ENCODE measurements at regions not wholly inside any gene's neighbourhood (a gene's known extent, or its start where the extent isn't known, plus 50 kb on each side); places are given as distances from the start of the nearest gene placed in this dataset.

- TF ChIP-seq ATF2 (CRISPR knock-in tag; IDR thresholded peaks at IDR 0.05; ENCODE audit: borderline replicate concordance, low read depth): no peak
- no peak for TF ChIP-seq ATF6 (CRISPR knock-in tag; IDR thresholded peaks at IDR 0.05)
- no peak for TF ChIP-seq SP1 (CRISPR knock-in tag; conservative IDR thresholded peaks at IDR 0.05)
- TF ChIP-seq CTCF (IDR thresholded peaks at IDR 0.05): no peak
- no peak for TF ChIP-seq CREB1 (CRISPR knock-in tag; IDR thresholded peaks at IDR 0.05)
- TF ChIP-seq ZNF232 (CRISPR knock-in tag; IDR thresholded peaks at IDR 0.05): no peak
- TF ChIP-seq TP53 (CRISPR knock-in tag; IDR thresholded peaks at IDR 0.05): no peak
- TF ChIP-seq ZNF263 (CRISPR knock-in tag; IDR thresholded peaks at IDR 0.05; ENCODE audit: low read depth): no peak
- no peak for TF ChIP-seq E2F4 (CRISPR knock-in tag; IDR thresholded peaks at IDR 0.05; ENCODE audit: borderline replicate concordance, low read depth)
- no peak for TF ChIP-seq ZNF512 (CRISPR knock-in tag; IDR thresholded peaks at IDR 0.05; ENCODE audit: borderline replicate concordance)
- no peak for TF ChIP-seq PREB (CRISPR knock-in tag; IDR thresholded peaks at IDR 0.05; ENCODE audit: borderline replicate concordance)
- TF ChIP-seq JUN (CRISPR knock-in tag; IDR thresholded peaks at IDR 0.05): no peak
These were observed 168.0 kb downstream of the KIF4B start for GRCh38 chr5:155181542-155181941.
